Suppressor macrophage treated with lipopolysaccharide for 4 hours (primary cell): ENCODE measurements at regions not wholly inside any gene's neighbourhood (a gene's known extent, or its start where the extent isn't known, plus 50 kb on each side); places are given as distances from the start of the nearest gene placed in this dataset.
"Not testable (repeated sequence)": the region's sequence is repeated elsewhere in the genome, so short reads cannot be mapped to it uniquely, and the experiment has no call there.

Experiments
- DNase-seq: peaks from one replicate; pipeline ENCODE4 v3.0.0-alpha.2; 2020

DNA sequence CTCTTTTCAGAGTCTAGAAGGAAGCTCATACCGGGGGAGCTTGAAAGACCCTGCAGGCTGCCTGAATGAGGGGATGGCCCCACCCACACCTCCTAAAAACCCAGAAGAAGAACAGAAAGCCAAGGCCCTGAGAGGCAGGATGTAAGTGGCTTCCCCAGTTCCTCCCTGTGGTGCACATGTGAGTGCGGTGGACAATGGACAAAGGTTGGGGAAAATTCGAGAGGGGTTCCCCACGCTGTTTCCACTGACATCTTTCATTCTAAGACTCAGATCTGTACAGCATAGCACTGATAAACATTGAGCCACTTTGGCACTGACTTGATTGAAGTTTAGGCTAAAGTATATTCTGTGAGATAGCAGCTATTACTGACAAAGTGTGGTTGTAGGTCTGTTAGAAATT is 79.5 kb upstream of the UMPS start:
- peak; percentile 36 for DNase-seq

DNA sequence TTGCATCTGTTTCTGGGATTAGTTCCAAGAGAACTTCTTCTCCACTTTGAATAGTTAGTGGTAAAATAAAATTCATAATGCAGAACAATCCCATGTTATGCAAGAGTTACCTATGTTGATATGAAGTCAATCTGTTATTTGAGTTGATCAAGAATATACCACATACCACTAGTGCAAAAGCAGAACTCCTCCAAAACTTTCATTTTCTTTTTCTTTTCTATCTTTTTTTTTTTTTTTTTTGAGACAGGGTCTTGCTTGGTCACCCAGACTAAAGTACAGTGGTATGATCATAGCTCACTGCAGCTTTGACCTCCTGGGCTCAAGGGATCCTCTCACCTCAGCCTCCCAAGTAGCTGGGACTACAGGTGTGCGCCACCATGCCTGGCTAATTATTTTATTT is 78.8 kb upstream of the UMPS start:
- not testable (repeated sequence) for DNase-seq

DNA sequence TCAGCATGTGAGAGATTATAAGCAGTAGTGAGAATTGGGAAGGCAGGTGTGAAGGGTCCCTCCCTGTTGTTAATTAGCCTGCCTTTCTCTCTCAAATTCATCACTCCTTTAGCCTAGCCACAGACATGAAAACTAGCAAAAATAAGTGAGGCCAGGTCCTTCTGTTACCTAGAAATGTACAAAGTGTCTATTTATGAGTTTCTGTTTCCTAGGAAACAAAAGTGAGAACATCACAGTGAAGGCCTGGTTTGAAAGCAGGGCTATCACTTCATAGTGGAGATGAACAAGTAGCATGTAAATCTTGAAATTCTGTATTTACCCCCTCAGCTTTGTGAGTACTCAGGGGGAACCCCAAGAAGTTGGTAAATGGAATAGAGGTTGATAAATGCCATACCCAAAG is 78.2 kb upstream of the UMPS start:
- DNase-seq: no peak

DNA sequence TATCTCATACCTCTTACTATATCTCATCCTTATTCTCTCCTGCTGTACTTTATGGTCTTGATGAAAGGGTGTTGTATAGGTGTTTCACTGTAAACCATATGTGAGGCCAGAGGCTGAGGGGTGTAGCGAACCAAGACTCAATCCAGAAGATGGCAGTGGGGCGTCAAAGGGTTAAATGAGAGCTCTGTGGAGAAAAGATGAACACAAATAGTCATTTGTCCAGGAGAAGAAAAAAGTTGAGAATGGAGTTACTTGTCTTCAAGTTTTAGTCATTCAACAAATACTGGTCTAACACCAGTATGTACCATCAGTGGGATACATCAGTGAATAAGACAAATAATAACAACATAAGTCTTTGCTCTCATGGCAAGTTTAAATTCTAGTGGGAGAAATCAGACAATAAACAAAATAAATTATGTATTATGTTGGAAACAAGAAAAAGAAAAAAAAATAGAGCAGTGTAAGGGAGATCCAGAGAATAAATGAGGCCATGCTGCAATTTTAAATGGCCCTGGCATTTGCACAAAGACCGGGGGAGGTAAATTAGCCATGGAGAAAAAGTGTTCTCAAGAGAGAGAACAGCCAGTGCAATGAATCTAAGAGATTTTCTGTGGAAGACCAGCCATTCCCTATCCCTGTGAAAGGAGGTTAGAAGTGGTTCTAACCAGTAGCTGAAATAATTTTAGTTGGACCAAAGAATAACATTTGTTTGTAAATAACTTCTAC is 77.0 kb upstream of the UMPS start:
- DNase-seq: no peak

DNA sequence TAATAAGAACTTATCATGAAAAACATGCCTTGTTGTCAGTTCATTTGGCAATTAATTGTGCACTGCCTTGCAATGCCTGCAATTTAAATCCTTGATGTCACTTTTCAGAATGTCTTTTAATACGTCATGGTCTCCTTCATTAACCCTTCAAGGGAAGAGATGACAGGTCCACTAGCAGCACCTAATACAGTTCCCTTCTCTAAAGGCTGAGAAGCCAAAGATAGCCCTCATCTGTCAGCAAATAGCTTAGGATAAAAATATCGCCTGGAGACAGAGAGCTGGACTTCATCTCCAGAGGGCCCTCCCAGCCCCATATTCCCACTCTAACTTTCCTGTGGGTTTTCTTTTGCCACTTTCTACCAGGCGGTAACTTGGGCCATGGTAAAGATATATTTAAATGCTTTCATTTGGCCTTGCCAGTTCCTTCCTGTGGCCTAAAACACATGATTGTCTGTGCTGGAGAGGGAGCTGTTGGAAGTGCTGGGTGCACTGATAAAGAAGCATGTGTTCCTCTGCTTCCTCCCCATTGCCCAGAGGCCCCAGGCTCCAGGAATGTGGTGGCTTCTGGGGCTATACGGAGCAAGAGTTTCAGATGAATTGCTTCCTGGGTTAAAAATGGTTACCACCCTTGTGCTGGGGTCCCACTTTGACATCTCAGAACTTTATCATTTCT is 76.3 kb upstream of the UMPS start:
- no peak for DNase-seq

DNA sequence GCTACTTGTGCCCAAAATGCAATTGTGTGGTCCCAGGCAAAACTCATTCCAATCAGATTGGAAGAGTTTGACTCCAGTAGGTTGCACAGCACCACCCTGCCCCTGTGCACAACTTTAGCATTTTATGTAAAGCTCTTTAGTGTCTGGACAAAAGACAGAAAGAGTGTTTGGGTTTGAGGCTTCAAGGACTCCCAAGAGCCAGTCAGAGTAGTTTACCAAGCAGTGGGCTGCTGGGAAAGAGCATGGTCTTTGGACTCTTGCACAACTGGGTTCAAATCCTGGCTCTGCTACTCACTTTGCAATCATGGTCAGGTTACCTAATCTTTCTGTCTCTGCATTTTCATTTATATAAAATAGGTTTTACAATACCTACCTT is 75.8 kb upstream of the UMPS start:
- no peak for DNase-seq

DNA sequence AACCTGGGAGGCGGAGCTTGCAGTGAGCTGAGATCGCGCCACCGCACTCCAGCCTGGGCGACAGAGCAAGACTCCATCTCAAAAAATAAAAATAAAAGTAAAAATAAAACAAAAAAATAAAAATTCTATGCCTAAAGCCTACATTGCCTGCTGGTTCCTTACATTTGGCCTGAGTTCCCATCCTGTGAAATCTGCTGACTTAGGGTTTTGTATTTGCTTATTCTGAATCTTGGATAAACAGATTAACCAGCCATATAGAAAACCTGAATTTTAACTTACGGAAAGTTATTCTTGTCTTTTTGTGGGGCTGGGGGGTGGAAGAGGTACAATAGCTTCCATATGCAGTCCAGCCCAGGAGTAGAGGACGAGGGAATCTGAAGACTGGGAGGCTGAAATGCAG is 73.7 kb upstream of the UMPS start:
- DNase-seq: no peak

DNA sequence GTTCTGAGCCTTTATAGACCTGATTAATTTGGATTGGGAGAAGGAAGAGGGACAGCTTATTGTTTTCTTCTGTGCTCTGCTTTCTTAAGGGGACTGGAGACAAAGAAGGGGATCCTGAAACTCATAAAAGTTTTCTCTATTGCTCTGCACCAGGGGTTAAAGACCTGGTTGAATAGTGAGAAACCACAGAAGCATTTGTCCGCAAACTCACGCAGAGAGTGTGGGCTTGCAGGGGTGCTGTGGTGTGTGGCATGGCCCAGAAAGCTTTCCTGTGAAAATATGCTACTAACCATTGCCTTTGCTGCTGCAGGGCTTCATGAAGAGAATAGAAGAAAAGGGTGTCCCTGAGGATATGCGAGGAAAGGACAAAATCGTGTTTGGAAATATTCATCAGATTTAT is 73.1 kb upstream of the UMPS start:
- DNase-seq: no peak

DNA sequence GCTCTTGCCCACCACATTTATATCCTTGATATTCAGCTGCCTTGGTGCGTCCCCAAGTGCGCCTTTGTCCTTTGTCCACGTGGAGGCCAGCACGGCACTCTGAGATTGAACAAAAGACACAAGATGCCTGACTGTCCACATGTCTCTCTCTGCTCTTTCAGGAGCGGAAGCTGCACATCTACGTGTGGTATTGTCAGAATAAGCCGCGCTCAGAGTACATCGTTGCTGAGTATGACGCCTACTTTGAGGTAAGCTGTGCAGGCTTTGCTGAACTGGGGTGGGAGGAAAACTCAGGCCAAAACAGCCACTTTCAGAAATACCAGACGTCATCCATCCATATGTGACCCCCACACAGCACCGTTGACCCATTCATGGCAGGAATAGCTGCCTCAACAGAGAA is 72.0 kb upstream of the UMPS start:
- DNase-seq: no peak

DNA sequence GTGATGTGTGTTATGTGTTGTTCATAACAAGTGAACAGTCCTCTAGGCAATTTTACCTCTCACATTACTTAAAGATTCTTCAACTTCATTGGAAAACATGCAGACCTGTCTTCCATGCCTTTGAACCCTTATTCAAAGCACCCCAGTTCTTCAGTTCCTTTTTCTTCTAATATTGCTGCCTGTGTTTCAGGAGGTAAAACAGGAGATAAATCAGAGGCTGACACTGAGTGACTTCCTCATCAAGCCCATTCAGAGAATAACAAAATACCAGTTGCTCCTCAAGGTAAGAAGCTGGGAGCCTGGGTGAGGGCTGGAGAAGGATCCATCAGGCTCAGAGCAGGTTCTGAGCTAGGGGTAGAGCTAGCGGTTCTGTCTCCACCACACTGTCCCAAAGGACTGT is 71.1 kb upstream of the UMPS start:
- no peak for DNase-seq

DNA sequence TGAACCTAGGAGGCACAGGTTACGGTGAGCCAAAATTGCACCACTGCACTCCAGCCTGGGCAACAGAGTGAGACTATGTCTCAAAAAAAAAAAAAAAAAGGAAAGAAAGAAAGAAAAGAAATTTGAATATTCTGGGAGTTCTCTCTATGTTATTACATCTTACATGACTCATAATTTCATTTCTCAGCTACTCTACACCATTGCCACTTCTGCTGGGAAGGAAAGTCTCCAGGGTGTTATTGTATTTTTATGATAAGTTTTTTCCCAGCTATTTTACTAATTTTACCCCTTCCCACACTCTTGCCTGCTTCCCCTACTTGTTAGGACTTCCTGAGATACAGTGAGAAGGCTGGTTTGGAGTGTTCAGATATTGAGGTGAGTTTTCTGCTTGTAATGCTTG is 69.7 kb upstream of the UMPS start:
- no peak for DNase-seq

DNA sequence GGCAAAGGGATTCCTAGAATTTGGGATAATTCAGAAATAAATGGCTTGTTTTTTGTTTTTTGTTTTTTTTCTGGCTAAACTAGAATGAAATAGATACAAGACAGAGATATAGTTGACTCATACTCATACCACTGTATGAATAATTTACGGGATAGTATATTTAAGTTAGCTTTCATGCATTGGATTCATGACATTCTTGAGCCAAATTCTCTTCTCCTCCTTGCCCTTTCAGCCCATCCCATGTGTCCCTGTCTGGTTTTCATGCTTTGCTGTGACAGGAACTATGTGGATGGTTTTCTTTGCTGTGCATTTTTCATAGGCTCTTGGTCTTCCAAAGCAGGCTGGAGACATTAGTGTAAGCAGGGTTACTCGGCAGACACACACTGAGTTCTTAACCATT is 66.6 kb upstream of the UMPS start:
- DNase-seq: no peak

DNA sequence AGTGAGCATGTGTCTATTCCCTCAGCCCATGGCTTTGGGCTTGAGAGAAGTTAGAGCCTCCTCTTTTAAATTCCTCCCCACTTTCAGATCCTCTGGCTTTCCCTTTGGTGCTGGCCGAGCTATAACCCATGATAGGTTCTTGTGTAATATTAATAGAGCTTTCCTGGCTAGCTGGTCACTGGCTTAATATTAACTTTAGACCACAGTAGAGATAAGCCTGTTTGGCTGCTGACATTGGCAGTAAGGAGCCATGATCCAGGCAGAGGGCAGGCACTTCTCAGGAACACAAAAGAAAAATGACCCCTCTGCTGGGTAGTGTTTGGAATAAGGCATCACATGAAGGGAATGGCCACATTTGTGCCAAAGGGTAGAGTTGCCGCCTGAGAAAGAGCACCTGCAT is 65.4 kb upstream of the UMPS start:
- no peak for DNase-seq

DNA sequence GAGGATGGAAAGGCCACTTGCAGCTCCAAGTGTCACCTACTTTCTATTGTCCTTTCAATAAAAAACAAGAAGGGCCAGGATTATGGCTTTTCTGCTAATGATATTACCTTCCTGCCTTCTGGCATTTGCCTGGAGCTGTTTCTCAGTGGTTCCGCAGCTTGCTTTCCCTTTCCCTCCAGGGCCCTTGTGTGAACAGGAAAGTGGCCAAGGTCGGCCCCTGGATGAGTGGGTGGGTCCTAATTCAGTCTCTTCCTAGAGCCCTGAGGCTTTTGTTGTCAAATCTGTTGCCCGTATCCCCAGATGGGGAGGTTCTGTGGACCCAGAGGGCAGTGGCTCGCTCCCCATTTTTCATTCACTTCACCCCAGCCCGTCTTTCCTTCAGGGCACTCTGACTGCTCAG is 64.2 kb upstream of the UMPS start:
- no peak for DNase-seq

DNA sequence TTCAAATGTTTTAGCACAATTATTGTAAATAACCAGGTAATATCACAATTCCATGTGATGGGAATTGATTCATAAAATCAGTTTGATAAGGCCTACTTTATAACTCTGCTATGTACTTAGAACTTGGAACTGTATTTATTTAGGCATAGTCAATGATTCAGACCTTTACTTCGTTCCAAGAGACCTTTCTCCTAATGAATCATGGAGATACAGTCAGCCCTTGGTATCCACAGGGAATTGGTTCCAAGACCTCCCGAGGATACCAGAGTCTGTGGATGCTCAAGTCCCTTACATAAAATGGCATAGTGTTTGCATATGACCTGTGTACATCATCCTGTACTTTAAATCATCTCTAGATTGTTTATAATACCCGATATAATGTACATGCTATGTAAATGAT is 60.8 kb upstream of the UMPS start:
- DNase-seq: no peak

DNA sequence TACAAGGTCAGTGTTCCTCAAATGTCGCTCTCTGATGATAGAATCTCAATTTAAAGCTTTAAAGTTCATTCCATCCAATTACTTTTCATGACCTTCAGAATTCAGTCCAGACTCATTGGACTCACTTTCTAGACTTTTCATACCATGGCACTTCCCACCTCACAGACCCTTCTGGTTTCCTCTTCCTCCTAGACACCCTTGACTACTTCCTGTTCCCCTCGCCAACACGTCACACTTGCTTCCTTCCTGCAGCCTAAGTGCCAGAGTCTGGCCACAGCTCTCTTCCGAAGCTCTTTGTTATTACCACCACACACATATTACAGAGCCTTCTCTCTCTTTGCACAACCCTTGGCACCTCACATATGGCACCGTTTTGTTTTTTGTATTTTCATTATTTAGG is 59.1 kb upstream of the UMPS start:
- DNase-seq: no peak

DNA sequence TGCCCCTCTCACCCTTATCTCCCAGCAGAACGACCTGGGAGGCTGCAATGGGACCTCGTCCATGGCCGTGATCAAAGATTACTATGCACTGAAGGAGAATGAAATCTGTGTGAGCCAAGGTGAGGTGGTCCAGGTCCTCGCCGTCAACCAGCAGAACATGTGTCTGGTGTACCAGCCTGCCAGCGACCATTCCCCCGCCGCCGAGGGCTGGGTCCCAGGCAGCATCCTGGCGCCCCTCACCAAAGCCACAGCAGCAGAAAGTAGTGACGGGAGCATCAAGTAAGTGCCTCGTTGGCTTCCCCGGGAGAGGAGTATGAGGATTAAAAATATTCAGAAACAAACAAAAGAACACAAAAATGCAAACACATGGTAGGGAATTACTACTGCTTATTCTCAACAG is 55.9 kb upstream of the UMPS start:
- DNase-seq: no peak

DNA sequence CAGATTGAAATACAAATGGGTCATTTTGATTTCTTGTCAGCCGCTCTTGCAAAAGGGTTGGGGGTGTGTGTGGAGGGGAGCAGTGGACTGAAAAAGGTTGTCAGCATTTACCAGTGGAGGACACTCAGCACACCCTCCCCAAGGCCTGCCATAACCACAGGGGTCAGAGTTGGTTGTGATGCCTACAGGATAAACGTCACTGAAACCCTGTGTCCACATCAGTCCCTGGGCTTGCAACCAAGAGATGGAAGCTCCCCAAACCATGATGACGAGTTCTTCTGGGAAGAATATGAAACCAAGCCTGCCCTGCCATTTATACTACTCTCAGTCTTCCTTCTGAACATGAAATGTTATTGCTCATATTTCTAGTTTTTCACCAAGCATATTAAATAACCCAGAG is 54.0 kb upstream of the UMPS start:
- no peak for DNase-seq

DNA sequence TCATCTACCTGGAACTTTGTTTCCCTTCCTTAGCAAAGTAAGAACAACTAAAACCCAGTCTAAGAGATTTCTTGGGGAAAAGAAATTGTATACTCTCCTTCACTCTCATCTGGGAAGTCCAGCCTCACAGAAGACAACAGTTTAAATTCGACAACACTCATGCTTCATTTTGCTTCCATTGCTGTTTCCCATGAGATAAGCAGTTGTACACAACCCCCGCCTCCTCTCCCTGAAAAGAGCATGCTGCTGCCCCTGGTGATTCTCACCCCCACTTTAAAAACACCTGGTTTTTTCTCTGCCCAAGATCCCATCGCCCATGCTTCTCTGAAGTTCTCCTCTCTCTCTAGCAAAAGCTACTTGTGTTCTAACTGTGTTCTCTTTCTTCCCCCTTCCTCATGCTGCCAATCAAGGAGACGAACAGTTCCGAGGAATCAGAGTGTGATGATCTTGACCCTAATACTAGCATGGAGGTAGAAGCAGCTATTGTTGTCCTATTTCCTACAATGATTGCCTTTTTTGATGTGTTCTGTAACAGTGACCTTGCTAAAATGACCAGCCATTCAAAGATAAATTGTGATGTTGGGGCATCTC is 51.1 kb upstream of the UMPS start:
- DNase-seq: no peak
